Neural cell (in vitro differentiated cells): ENCODE measurements at regions not wholly inside any gene's neighbourhood (a gene's known extent, or its start where the extent isn't known, plus 50 kb on each side); places are given as distances from the start of the nearest gene placed in this dataset.

Experiments
- H2AFZ ChIP-seq: fragments of 200-600, 300-800 bp; sonication (generic), shearing (Covaris generic); 2 replicates; pipeline ENCODE4 v1.6.0; 2014; ENCODE audit warnings: low read depth, mild to moderate bottlenecking, antibody characterized with exemption, low read length, moderate library complexity
- H3F3A ChIP-seq: fragments of 200-600 bp; shearing (Covaris generic); 2 replicates; pipeline ENCODE4 v1.6.1; 2016; ENCODE audit warnings: mild to moderate bottlenecking, moderate library complexity, mixed read lengths, antibody characterized with exemption, low read length; ENCODE audit not compliant: insufficient read depth, poor library complexity, severe bottlenecking
- H3K27ac ChIP-seq: fragments of 200-600, 300-800 bp; sonication (generic), shearing (Covaris generic); 2 replicates; pipeline ENCODE4 v1.5.1; 2014; ENCODE audit warnings: mild to moderate bottlenecking, low read length, moderate library complexity
- H3K27me3 ChIP-seq: fragments of 300-800, 200-600 bp; sonication (generic), shearing (Covaris generic); 2 replicates; pipeline ENCODE4 v1.6.0; 2014; ENCODE audit warnings: mild to moderate bottlenecking, low read depth, low read length, moderate library complexity; ENCODE audit not compliant: insufficient read depth
- H3K36me3 ChIP-seq: fragments of 300-800, 200-600 bp; sonication (generic), shearing (Covaris generic); 2 replicates; pipeline ENCODE4 v1.5.1; 2014; ENCODE audit warnings: mild to moderate bottlenecking, antibody characterized with exemption, low read length, moderate library complexity; ENCODE audit not compliant: insufficient read depth
- H3K4me2 ChIP-seq: fragments of 300-800, 200-600 bp; sonication (generic), shearing (Covaris generic); 2 replicates; pipeline ENCODE4 v1.6.0; 2014; ENCODE audit warnings: mild to moderate bottlenecking, low read length
- H3K4me3 ChIP-seq: fragments of 300-800, 200-600 bp; sonication (generic), shearing (Covaris generic); 2 replicates; pipeline ENCODE4 v1.5.1; 2014; ENCODE audit warnings: mild to moderate bottlenecking, low read length, moderate library complexity
- H3K79me2 ChIP-seq: fragments of 200-600 bp; shearing (Covaris generic); replicated peaks from 2 replicates; pipeline ENCODE4 v1.6.0; 2014; ENCODE audit warnings: mild to moderate bottlenecking, low read length, moderate library complexity; ENCODE audit not compliant: insufficient read depth
- H3K9ac ChIP-seq: fragments of 300-800, 200-600 bp; sonication (generic), shearing (Covaris generic); 2 replicates; pipeline ENCODE4 v1.6.1; 2016; ENCODE audit warnings: mild to moderate bottlenecking, low read length, mixed read lengths
- H3K9me2 ChIP-seq: fragments of 200-600 bp; shearing (Covaris generic); 2 replicates; pipeline ENCODE4 v1.6.1; 2016; ENCODE audit warnings: mild to moderate bottlenecking, low read length, mixed read lengths; ENCODE audit not compliant: insufficient read depth
- H3K9me3 ChIP-seq: fragments of 200-600, 300-800 bp; sonication (generic), shearing (Covaris generic); 2 replicates; pipeline ENCODE4 v1.6.1; 2016; ENCODE audit warnings: mild to moderate bottlenecking, mixed run types, low read length, moderate library complexity, mixed read lengths
- H4K20me1 ChIP-seq: fragments of 200-600 bp; shearing (Covaris generic); 2 replicates; pipeline ENCODE4 v1.6.1; 2016; ENCODE audit warnings: mild to moderate bottlenecking, mixed run types; ENCODE audit not compliant: insufficient read depth
- EP300 ChIP-seq: fragments of 450-650 bp; conservative IDR thresholded peaks from 2 replicates; pipeline ENCODE4 v1.6.1; 2014; ENCODE audit warnings: antibody characterized with exemption, mild to moderate bottlenecking, moderate library complexity; ENCODE audit not compliant: poor library complexity, severe bottlenecking
- EZH2 ChIP-seq: fragments of 200-600, 300-800 bp; shearing (Covaris generic), sonication (generic); IDR thresholded peaks from 2 replicates; pipeline ENCODE4 v1.6.1; 2014; ENCODE audit warnings: antibody characterized with exemption, low read length, borderline replicate concordance, mild to moderate bottlenecking; ENCODE audit not compliant: insufficient read depth, poor library complexity, severe bottlenecking
- MXI1 ChIP-seq: fragments of 450-650 bp; conservative IDR thresholded peaks from 2 replicates; pipeline ENCODE4 v1.6.1; 2014; ENCODE audit warnings: antibody characterized with exemption, mild to moderate bottlenecking; ENCODE audit not compliant: poor library complexity, severe bottlenecking
- POLR2AphosphoS5 ChIP-seq: IDR thresholded peaks from 2 replicates; pipeline ENCODE4 v1.6.1; 2012
- RAD21 ChIP-seq: fragments of 450-650 bp; conservative IDR thresholded peaks from 2 replicates; pipeline ENCODE4 v1.6.1; 2014; ENCODE audit warnings: antibody characterized with exemption, mild to moderate bottlenecking, moderate library complexity
- REST ChIP-seq: IDR thresholded peaks from 2 replicates; pipeline ENCODE4 v1.6.1; 2012; ENCODE audit warnings: borderline replicate concordance
- SMC3 ChIP-seq: fragments of 450-650 bp; conservative IDR thresholded peaks from 2 replicates; pipeline ENCODE4 v1.6.1; 2014; ENCODE audit warnings: antibody characterized with exemption, mild to moderate bottlenecking, moderate library complexity; ENCODE audit not compliant: poor library complexity
- TAF1 ChIP-seq: IDR thresholded peaks from 2 replicates; pipeline ENCODE4 v1.6.1; 2012; ENCODE audit warnings: low read depth
- TF ChIP-seq, protein P1 (sequence below): fragments of 450-650 bp; IDR thresholded peaks from 2 replicates; pipeline ENCODE4 v1.5.1; 2014; ENCODE audit warnings: antibody characterized with exemption, mild to moderate bottlenecking, moderate library complexity; ENCODE audit not compliant: poor library complexity, severe bottlenecking

- H3K27me3 ChIP-seq = no peaks in the 10 kb centered on the region
- H3K9me3 ChIP-seq = peaks cover 4% of the 10 kb centered on the region
- no peaks in the 10 kb centered on the region for H4K20me1 ChIP-seq
- no peaks in the 10 kb centered on the region for H3K9me2 ChIP-seq
- no peak overlapping the region for H2AFZ ChIP-seq
- H3K4me2 ChIP-seq = no peak overlapping the region
- TF ChIP-seq RAD21 (no peak), POLR2AphosphoS5 (no peak), REST (no peak), EZH2 (no peak), TAF1 (no peak), SMC3 (no peak), MXI1 (no peak), EP300 (no peak)
- TF ChIP-seq, protein P1, sequence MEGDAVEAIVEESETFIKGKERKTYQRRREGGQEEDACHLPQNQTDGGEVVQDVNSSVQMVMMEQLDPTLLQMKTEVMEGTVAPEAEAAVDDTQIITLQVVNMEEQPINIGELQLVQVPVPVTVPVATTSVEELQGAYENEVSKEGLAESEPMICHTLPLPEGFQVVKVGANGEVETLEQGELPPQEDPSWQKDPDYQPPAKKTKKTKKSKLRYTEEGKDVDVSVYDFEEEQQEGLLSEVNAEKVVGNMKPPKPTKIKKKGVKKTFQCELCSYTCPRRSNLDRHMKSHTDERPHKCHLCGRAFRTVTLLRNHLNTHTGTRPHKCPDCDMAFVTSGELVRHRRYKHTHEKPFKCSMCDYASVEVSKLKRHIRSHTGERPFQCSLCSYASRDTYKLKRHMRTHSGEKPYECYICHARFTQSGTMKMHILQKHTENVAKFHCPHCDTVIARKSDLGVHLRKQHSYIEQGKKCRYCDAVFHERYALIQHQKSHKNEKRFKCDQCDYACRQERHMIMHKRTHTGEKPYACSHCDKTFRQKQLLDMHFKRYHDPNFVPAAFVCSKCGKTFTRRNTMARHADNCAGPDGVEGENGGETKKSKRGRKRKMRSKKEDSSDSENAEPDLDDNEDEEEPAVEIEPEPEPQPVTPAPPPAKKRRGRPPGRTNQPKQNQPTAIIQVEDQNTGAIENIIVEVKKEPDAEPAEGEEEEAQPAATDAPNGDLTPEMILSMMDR = no peak
- no peaks in the 10 kb centered on the region for H3K36me3 ChIP-seq
- no peaks in the 10 kb centered on the region for H3F3A ChIP-seq
- H3K9ac ChIP-seq = no peak overlapping the region
- no peak overlapping the region for H3K4me3 ChIP-seq
- H3K79me2 ChIP-seq = no peaks in the 10 kb centered on the region
- no peak overlapping the region for H3K27ac ChIP-seq
Observed at GRCh38 chr3:162996368-162996767, 1499.8 kb downstream of the OTOL1 start.

GRCh38 chr3:162998205-162998604, 1501.6 kb downstream of the OTOL1 start:
- Histone ChIP-seq H2AFZ (no peak overlapping the region), H3K9ac (no peak overlapping the region), H4K20me1 (no peaks in the 10 kb centered on the region), H3F3A (no peaks in the 10 kb centered on the region), H3K9me2 (no peaks in the 10 kb centered on the region), H3K4me2 (no peak overlapping the region), H3K27ac (no peak overlapping the region), H3K79me2 (no peaks in the 10 kb centered on the region), H3K9me3 (peaks cover 4% of the 10 kb centered on the region), H3K27me3 (no peaks in the 10 kb centered on the region), H3K36me3 (no peaks in the 10 kb centered on the region), H3K4me3 (no peak overlapping the region)
- TF ChIP-seq REST = no peak
- no peak for TF ChIP-seq EZH2
- no peak for TF ChIP-seq RAD21
- no peak for TF ChIP-seq MXI1
- TF ChIP-seq EP300 = no peak
- TF ChIP-seq, protein P1 = no peak
